G401 (cell line): ENCODE measurements at regions not wholly inside any gene's neighbourhood (a gene's known extent, or its start where the extent isn't known, plus 50 kb on each side); places are given as distances from the start of the nearest gene placed in this dataset.

ENCODE experiments used
- DNase-seq: peaks from one replicate; pipeline ENCODE4 v3.0.0-alpha.2; 2015; ENCODE audit warnings: low spot score
- in situ Hi-C: cut with HindIII; loops from 2 replicates; pipeline ENCODE4 v1.10.0; 2016; ENCODE audit warnings: low sequenced_read_pairs, mixed read lengths

DNA sequence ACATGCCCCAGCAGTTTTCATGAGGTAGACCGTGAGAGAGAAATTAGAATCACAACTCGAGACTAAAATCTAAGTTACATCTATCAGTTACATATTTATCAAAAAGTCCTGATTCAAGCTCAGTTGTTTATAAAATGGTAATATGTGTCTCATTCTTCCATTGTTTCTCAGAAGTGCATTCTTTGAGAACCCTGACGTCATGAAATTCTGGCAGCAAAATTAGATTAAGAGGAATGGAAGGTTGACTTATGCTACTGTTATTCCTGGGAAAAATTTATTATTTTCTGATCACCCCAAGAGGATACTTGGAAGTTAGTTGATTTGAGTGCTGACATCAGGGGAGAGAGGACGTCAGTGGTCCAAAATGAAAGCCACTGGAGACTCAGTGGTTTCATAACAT, 1864.8 kb upstream of the LRRTM1 start:
- DNase-seq = no peak
- in situ Hi-C loops = no loop called here

DNA sequence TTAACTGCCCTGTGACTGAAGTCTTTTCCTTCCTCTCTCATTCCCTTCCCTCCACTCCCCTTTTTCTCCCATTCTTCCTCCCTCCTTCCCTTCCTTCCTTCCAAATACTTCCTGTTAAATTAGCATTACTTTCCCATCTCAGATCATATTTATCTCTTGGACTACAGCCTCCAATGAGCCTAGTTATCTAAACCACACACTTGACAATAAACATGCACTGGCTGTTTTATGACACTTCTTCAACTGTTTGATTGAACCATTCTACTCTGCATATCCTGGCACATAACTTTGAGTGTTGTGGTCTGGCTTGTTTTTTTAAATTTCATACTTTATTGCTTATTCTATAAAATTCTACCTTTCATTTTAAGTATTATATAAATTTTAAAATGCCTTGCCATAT, 1860.8 kb upstream of the LRRTM1 start:
- in situ Hi-C loops = no loop called here
- no peak for DNase-seq

DNA sequence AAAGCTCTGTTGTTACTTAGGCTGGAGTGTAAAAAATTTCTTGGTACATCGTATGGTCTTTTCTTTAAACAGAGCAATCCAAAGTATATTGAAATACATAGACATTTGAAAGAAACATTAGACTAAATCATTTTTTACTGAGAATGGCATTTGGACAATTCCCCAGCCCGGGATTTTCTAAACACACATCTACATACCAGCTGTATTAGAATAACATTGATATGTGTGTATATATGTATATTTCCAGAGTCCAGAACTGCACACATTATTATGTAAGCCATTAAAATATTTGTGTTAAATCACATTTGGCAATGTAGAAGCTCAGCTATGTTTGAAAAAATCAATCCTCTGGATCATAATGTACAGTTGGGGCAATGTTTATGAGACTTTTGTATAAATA, 1853.6 kb upstream of the LRRTM1 start:
- no peak for DNase-seq
- in situ Hi-C loops = no loop called here

DNA sequence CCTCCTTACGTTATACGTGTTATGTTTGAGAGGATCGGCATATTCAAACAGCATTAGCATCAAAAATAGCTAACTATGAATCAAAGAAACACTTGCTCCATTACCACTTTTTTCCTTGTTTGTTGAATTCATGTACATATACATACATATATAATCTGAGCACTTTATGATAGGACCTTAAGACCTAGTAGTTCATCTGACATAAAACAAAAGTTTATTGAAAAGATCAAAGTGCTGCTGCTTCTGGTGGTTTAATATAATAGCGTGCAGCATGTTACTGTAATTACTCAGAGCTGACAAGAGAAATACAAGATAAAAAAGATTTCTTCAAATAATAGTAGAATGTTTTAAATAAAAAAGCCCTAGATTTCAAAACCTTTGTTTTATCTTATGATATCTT, 1850.9 kb upstream of the LRRTM1 start:
- in situ Hi-C loops = no loop called here
- DNase-seq = no peak

DNA sequence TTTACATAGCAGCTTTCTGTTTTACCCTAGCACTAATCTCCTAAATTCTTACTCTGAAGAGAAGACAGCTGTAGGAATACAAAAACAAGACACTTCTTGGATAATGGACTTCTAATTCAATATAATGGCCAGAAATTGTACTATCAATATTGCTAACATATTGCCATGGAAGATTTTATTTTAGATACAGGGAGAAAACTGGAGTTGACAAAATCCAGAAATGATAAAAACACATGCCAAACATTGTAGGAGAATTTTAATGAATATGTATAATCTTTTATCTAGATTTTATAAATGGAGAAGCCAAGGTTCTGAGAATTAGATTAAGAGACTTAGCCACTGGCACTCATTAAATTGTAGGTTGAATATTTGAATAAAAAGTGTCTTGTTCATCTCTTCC, 1838.8 kb upstream of the LRRTM1 start:
- in situ Hi-C loops = no loop called here
- DNase-seq = no peak

DNA sequence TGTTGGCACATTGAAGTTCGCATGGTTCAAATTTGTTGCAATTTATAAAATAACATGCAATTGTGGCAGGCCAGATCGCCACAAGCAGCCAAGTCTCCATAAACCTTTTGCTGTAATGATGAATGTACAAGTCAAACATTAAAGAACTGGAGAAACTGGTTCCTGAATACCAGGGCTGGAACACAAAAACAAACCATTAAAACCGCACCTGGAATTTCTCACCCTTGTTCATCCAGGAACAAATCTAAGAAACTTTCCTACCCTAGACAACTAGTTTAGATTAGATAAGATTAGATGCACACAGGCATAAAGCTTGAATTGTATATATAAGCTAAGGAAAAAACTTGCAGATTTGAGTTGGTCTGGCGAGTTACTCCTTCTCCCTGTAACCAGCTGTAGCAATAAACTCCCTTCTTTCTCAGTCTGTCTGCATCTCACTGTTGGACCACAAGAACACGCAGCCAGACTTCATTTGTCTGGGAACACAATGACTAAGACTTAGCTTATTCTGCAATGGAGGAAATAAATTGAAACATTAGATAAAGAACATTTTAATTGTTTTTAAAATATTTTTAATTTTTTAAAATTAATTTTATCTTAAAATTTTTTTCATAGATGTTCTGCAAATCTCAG, 1835.5 kb upstream of the LRRTM1 start:
- in situ Hi-C loops = no loop called here
- DNase-seq = no peak

DNA sequence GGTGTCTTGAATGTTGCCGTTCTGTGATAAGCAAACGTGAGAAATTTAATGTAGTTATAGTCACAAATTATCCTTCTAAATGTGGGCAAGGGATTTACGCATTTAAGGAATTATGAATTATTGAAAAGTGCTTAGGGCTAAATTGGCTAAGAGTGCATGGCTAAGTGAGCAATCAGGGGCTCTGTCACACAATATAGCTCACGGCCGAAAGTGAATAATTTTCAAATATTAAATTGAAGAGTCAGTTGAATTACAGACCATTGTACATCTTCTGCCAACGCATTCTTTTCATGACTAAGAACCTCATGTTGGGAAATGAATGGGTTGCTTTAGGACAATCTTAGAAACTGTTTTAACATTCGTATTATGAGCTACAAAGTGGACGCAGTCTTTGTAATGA, 1832.9 kb upstream of the LRRTM1 start:
- no peak for DNase-seq
- in situ Hi-C loops = no loop called here

DNA sequence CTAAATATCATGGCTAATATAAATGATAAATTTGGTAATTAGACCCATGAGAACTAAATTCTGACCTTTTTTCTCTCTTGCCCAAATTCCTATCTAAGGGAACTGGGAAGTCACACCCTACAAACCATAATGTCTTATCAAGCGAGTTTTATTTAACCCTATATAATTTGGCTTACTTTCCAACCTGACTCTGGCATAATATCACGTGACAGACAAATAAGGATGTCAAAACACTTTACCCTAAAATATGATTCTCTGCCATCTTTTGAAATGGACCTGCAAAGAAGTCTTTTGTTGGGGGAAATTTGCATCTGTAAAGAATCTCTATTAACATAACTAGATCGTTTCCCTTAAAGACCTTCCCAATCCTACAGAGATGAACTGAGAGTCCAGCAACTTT, 1823.5 kb upstream of the LRRTM1 start:
- DNase-seq = no peak
- in situ Hi-C loops = no loop called here

DNA sequence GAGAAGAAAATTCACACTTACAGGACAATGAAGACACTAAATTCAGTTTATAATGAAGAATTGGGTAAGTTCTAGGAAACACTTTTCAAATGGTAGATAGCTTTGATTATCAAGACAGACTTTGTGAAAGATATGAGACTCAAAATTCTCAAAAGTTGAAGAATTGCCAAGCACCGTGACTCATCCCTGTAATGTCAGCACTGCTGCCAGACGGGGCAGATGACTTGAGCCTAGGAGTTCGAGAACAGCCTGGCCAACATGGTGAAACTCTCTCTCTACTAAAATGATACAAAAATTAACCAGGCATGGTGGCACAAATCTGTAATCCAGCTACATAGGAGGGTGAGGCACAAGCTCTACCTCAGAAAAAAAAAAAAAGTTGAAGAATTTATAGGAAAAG, 1820.1 kb upstream of the LRRTM1 start:
- DNase-seq = no peak
- in situ Hi-C loops = no loop called here

DNA sequence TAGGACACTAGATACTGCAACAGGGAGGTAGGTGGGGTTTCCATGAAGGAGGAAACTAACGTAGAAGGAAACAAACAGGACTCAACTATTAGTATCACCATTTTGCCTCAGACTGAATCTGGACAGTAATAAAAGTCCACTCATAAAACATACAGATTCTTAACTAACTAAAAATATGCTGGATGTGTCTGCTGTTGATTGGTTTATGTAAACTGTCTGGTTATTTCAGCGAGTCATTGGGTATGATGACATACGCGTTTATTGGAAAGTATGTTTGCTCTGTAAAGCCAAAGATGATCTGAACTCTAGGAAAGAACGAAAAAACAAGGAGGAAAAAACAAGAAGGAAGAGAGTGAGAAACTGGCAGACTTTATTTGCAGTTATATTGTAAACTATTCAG, 1816.1 kb upstream of the LRRTM1 start:
- no peak for DNase-seq
- in situ Hi-C loops = no loop called here

DNA sequence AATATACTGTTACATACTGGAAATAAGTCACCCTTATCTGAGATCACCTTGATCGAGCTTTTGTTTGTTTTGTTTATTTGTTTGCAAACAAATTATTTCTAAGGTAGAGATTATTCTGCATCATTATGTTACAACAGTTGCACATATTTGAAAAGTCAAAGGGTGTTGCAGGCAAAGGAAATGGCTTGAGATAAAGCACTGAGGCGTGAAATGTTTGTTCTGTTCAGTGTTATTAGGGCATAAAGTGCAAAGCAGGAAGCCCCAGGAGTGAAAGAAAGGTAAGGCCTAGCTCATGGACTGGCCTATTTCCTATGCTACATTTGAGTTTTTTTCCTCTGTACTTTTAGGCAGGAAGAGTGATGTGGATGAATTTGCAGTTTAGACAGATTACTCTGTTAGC, 1815.6 kb upstream of the LRRTM1 start:
- in situ Hi-C loops = no loop called here
- DNase-seq = no peak

DNA sequence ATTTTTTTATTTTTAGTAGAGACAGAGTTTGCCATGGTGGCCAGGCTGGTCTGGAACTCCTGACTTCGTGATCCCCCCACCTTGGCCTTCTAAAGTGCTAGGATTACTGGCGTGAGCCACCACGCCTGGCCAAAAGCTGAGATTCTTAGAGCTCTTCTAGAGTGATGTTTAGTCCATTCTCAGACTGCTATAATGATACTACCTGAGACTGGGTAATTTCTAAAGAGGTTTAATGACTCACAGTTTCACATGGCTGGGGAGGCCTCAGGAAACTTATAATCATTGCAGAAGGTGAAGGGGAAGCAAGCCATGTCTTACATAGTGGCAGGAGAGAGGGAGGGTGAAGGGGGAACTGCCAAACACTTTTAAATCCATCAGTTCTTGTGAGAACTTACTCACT, 1804.9 kb upstream of the LRRTM1 start:
- no peak for DNase-seq
- in situ Hi-C loops = no loop called here

DNA sequence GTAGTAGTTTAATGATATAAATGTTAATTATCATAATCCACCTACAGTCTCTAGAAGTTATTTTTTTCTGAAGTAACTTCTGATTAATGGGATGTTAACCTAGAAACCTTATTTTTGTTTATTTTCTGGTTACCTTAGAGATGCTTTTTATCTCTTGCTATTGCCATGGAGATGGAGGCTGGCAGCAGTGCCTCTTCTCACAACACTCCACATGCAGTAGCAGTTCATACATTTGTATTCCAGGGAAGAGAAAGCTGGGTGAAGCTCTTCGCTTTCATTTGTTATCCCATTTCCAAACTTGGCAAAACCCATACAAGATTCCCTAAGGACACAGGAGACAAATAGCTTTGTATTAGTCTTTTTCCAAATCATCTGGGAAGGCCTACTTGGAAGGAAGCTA, 1794.1 kb upstream of the LRRTM1 start:
- DNase-seq = no peak
- in situ Hi-C loops = no loop called here

DNA sequence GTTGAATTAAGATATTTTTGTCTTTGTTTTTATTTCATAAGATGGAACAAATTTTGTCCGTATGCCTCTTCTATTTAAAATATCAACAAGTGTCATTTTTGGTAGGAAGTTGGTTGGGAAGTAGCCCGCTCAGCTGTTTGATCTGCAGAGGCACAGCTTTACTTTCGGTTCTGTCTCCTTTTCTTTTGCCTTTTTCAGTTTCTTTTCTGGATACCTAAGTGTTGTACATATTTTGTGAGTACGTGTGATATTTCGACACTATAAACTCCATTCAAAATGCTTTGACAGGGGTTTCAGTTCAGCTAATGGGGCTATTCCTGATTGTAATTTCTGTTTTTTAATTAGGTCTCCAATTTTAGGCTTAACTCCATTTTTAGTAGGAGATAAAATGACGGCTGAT, 1785.0 kb upstream of the LRRTM1 start:
- DNase-seq = no peak
- in situ Hi-C loops = no loop called here

DNA sequence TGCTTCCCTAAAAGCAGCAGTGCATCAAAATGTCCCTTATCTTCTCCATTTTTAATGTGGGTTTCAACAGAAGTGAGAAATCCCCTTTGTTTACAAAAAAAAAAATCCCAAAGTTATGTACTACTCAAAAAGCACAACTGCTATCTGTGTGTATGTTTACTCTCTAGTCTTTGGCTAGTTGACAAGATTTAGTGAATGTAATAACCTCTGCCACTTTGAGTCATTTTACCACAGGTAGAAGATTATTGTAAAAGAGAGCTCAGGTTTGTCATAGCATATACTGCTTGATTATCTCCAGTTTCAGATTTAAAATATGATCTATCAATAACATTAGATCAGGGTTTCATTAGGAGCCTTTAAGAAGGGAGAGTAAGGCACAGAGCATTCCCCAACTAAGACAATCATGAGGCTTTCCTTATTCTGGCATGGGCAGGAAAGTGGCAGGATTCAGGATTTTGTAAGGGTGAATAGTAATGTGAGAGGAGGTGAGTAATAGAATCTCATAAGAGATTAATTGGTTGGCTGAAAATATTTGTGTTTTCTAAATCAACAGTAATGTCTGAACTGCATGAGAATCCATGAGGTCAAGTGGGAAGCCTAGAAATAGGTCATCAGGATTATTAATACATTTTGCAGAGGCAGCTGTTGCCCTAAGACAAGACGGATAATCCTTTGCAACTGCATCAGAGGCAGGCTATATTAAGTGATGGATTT, 1780.3 kb upstream of the LRRTM1 start:
- no peak for DNase-seq
- in situ Hi-C loops = no loop called here

DNA sequence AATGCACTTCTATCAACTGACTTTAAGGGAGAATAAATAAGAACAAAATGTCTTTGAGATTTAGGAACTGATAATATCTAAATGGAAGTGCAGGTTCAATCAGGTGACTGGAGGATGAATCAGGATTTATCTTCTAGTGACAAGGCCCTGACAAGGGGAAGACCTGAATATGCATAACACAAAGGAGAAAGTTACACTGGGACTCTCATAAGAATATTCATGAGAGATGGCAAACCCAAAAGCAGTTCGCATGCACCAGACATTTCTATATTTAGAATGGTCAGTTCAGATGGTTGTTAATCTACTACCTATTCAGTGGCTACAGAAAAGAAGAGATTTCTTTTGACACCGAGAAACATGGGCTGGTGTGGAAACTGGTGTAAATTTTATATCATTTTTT, 1771.3 kb upstream of the LRRTM1 start:
- in situ Hi-C loops = no loop called here
- no peak for DNase-seq

DNA sequence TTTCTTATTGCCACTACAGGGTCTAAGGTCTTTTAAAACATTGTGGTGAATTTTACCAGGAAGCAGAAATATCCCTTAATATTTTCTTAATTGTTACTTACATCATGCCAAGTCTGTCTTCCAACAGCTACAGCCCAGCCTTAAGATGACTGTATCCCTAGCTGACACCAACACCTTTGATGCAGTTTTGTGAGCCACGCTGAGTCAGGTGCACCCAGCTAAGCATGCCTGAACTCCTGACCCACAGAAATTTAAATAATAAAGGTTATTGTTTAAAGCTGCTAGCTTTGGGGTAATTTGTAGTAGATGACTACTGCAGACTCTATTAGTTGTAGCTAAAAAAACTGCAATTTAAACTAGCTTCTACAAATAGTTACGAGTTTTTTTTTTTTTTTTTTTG, 1757.9 kb upstream of the LRRTM1 start:
- in situ Hi-C loops = no loop called here
- DNase-seq = no peak

DNA sequence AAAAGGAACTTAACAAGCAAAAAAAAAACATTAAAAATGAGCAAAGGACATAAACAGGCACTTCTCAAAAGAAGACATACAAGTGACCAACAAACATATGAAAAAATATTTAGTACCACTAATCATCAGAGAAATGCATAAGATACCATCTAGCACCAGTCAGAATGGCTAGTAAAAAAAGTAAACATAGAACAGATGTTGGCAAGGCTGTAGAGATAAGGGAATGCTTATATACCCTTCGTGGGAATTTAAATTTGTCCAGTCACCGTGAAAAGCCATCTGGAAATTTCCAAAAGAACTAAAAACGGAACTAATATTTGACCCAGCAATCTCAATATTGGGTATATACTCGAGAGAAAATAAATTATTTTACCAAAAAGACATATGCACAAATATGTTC, 1751.3 kb upstream of the LRRTM1 start:
- in situ Hi-C loops = no loop called here
- DNase-seq = no peak

DNA sequence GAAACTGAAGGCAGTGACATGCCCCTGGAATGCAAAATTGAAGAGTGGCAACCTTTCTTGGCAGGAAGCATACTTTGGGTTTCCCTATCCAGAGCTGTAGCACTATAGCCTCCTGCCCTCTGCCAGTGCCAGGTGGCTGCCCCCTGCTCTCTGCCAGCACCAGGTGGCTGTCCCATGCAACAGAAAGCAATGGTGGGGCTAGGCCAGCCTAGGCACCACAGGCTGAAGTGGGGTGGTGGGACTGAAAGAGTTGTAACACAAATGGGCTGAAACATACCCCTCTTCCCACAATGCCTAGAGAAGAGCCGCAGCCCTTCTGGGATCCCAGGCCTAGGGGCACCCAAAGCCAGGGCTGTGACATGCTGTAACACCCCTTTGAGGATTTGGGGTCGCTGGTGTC, 1739.3 kb upstream of the LRRTM1 start:
- in situ Hi-C loops = no loop called here
- no peak for DNase-seq

DNA sequence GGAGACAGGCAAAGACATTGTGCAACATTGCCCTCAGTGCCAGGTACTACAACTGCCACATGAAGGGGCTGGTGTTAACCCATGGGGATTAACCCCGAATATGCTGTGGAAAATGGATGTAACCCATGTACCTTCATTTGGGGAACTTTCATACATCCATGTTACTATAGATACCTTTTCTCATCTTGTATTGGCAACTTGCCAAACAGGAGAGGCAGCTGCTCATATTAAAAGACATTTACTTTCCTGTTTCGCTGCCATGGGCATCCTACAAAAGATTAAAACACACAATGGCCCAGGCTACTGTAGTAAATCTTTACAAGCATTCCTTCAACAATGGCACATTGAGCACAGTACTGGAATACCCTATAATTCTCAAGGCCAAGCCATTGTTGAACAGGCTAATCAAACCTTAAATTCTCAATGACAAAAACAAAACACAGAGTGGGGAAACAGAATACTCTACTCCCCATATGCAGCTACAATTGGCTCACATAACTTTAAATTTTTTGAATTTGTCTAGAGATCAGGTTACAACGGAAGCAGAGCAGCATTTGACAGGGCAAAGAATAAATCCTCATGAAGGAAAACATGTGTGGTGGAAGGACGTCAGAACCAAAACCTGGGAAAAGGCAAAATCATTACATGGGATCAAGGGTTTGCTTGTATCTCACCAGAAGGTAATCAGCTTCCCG, 1723.5 kb upstream of the LRRTM1 start:
- in situ Hi-C loops = no loop called here
- DNase-seq = no peak

DNA sequence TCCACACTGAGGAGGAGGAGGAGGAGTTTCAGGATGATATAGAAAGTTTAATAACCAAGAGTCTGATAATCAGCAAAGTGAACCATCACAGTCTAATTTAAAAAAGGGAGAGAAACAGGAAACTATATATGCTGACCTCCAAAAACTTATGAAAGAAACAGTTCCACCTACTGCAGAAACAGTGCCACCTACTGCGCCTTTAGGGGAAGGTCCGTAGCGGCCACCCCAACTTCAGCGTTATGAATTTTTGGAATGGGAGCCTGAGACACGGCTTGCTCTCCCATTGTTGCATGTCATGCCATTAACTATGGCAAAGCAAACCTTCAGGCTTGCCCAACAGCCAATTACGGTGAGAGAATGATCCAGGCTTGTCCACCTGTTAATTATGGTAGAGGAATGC, 1719.2 kb upstream of the LRRTM1 start:
- no peak for DNase-seq
- in situ Hi-C loops = no loop called here
